ENCODE measurements at regions not wholly inside any gene's neighbourhood (a gene's known extent, or its start where the extent isn't known, plus 50 kb on each side); places are given as distances from the start of the nearest gene placed in this dataset.

DNA sequence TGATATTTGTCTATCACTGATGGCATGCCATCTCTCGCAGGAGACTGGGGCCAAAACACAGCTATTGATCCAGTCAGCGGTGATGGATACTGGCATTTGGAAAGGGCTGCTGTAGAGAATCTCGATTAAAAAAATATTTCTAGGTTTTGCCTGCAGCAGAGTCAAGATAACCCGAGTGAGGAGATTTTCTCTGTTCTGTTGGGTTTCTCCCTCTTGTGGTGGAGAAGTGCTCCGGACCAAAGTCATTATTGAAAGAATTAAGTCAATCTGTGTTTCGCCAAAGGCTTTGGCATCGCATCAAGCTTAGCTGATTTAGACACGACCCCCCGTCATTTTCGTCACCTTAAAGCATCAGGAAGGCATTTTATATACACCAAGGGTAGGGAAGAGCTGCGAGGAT is 97.1 kb upstream of the IRX2 start:
- WGBS, 2 donors, result 32 to 40% methylated on average over 11 of the region's 11 CpGs
- DNase-seq (ENCODE audit: low spot score in 2 of 2), result peak in 1 of 2 donors; percentile 25
- intact Hi-C loops (cut with DNase I; ENCODE audit: low total_unique reads), result no loop called here
- no peak for TF ChIP-seq POLR2A (IDR thresholded peaks at IDR 0.05)
- TF ChIP-seq, protein P1, sequence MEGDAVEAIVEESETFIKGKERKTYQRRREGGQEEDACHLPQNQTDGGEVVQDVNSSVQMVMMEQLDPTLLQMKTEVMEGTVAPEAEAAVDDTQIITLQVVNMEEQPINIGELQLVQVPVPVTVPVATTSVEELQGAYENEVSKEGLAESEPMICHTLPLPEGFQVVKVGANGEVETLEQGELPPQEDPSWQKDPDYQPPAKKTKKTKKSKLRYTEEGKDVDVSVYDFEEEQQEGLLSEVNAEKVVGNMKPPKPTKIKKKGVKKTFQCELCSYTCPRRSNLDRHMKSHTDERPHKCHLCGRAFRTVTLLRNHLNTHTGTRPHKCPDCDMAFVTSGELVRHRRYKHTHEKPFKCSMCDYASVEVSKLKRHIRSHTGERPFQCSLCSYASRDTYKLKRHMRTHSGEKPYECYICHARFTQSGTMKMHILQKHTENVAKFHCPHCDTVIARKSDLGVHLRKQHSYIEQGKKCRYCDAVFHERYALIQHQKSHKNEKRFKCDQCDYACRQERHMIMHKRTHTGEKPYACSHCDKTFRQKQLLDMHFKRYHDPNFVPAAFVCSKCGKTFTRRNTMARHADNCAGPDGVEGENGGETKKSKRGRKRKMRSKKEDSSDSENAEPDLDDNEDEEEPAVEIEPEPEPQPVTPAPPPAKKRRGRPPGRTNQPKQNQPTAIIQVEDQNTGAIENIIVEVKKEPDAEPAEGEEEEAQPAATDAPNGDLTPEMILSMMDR (IDR thresholded peaks at IDR 0.05), result no peak
- H3K4me3 ChIP-seq (ENCODE audit: low read depth, poor library complexity, severe bottlenecking), result no peak overlapping the region

DNA sequence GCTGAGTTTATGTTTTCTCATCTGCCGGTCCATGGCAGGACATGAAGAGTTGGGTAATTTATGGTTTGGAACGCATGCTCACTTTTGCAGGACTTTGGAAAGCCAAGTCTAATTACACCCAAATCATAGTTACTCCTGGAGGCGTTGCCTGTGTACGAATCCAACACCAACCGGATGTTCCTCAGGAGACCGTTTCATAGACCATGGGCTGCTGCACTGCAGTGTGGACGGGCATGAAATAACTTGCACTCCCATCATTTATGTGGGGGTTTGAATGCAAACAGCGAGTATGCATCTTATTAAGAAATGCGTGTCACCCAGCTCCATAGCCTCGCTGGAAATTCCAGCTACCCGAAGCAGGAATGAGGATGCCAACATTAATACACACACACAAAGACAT is 96.1 kb upstream of the IRX2 start:
- 63 to 66% methylated on average over 11 of the region's 11 CpGs for WGBS, 2 donors
- DNase-seq (ENCODE audit: low spot score in 2 of 2), result no peak
- TF ChIP-seq, protein P1 (IDR thresholded peaks at IDR 0.05), result no peak
- TF ChIP-seq POLR2A (IDR thresholded peaks at IDR 0.05), result no peak
- intact Hi-C loops (cut with DNase I; ENCODE audit: low total_unique reads), result no loop called here
- H3K4me3 ChIP-seq (ENCODE audit: low read depth, poor library complexity, severe bottlenecking), result no peak overlapping the region

DNA sequence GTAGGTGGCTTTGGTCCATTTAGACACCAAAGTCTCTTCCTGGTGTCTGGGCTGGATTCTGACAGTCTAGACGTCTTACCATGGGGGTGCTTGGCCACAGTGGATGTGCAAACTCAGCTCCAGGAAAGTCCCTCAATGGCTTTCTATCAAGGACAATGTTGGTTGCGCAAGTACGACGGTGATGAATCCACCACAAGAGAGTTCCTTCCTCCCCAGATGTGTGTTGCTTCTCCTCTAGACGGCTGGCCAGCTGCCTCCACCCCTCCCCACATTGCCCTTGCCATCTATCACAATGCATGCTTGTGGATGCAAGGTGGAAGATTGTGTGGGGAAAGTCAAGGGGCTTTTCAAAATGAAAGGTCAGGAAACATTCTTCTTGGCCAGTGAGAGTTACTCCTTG is 89.7 kb upstream of the IRX2 start:
- intact Hi-C loops (cut with DNase I; ENCODE audit: low total_unique reads), result no loop called here
- 68 to 74% methylated on average over 5 of the region's 5 CpGs for WGBS, 2 donors
- no peak overlapping the region for H3K4me3 ChIP-seq (ENCODE audit: low read depth, poor library complexity, severe bottlenecking)
- TF ChIP-seq POLR2A (IDR thresholded peaks at IDR 0.05), result no peak
- TF ChIP-seq, protein P1 (IDR thresholded peaks at IDR 0.05), result no peak
- no peak for DNase-seq (ENCODE audit: low spot score in 2 of 2)

DNA sequence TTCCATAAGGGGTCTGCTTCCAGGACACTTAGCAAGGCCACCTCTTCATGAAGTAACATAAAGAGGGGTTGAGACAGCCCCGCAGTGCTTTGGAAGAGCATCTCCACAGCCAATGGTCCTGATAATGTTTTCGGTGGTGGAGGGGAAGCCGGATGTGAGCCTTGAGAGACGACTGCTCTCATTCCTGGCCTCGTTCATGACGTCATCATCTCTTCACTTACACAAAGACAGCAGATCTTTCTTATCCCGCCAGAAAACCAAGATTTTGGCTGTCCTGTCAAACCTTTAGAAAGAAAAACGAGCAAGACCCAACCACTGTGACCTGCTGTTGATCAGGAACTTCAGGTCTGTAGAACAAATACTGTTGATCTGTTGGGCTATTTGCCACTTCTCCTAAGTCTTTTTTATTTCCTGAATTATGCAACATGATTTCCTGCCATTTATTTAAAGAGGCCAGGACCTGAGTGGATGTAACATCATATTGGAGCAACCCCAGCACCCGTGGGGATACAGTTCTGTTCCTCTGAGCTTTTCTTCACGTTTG is 89.0 kb upstream of the IRX2 start:
- no peak overlapping the region for H3K4me3 ChIP-seq (ENCODE audit: low read depth, poor library complexity, severe bottlenecking)
- 60% methylated on average over 10 of the region's 10 CpGs for WGBS, 2 donors
- no peak for DNase-seq (ENCODE audit: low spot score in 2 of 2)
- intact Hi-C loops (cut with DNase I; ENCODE audit: low total_unique reads), result no loop called here
- TF ChIP-seq, protein P1 (IDR thresholded peaks at IDR 0.05), result no peak
- no peak for TF ChIP-seq POLR2A (IDR thresholded peaks at IDR 0.05)

DNA sequence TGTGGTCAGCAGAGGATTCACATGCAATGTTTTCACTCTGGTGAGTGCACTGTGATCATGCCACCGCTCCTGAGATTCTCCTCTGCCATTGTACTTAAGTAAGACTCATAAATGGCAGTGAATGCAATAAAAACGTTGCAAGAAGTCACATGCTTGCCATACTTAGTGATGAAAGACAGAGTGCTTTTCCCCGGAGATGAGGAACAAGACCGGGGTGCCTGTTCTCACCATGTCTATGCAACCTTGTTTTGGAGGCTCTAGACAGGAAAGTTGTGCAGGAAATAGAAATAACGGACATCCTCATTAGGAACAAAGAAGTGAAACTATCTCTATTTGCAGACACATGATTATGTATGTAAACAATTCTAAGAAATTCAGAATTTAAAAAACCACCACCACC is 84.7 kb upstream of the IRX2 start:
- TF ChIP-seq, protein P1 (IDR thresholded peaks at IDR 0.05), result no peak
- TF ChIP-seq POLR2A (IDR thresholded peaks at IDR 0.05), result no peak
- DNase-seq (ENCODE audit: low spot score in 2 of 2), result no peak
- intact Hi-C loops (cut with DNase I; ENCODE audit: low total_unique reads), result no loop called here
- WGBS, 2 donors, result 63 to 68% methylated on average over 5 of the region's 5 CpGs
- no peak overlapping the region for H3K4me3 ChIP-seq (ENCODE audit: low read depth, poor library complexity, severe bottlenecking)

DNA sequence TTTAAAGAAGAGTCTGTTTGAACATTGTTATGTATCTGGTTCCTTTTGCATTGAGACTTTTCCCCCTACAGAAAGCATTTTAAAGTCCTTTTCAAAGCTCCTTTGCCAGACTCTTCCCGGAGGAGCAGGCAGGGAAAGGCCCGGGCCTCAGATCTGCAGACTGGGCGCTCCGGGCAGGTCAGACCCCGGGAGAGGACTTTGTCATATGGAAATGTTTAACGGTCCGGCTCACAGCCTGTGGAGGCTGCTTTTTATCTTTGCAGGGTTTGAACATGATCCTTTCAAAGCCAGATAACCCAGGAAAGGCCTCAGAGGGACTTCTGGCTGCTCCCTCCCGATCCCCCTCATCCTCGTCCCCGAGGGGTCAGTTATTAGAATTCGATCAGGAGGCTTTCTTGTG is 82.1 kb upstream of the IRX2 start:
- H3K4me3 ChIP-seq (ENCODE audit: low read depth, poor library complexity, severe bottlenecking), result no peak overlapping the region
- no peak for DNase-seq (ENCODE audit: low spot score in 2 of 2)
- intact Hi-C loops (cut with DNase I; ENCODE audit: low total_unique reads), result no loop called here
- TF ChIP-seq, protein P1 (IDR thresholded peaks at IDR 0.05), result no peak
- no peak for TF ChIP-seq POLR2A (IDR thresholded peaks at IDR 0.05)
- WGBS, 2 donors, result 66 to 76% methylated on average over 11 of the region's 11 CpGs

Data from lower leg skin (tissue), 4 donors.